ENCODE measurements at regions not wholly inside any gene's neighbourhood (a gene's known extent, or its start where the extent isn't known, plus 50 kb on each side); places are given as distances from the start of the nearest gene placed in this dataset.

DNA sequence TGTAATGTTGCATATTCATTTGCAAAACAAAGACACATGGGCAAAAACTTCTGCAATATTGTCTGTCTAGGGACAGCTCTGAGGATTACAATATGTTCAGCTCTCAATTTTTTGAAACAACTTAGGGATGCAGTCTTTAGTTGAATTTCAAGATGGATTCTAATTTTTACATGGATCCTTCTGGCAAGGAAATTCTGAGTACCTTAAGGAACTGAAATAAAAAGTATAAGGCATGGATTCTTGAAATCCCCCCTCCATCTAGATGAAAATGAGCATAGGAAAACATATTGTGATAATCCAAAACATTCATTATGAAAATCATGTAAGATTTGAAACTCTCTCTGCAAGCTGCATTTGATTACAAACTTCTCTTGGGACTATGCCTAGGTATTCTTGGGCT lies 568.6 kb downstream of the CETN3 start:
- no peaks in the 10 kb centered on the region for H3K4me1 ChIP-seq
- no peaks in the 10 kb centered on the region for H3K79me2 ChIP-seq
- no peak overlapping the region for H3K27ac ChIP-seq

DNA sequence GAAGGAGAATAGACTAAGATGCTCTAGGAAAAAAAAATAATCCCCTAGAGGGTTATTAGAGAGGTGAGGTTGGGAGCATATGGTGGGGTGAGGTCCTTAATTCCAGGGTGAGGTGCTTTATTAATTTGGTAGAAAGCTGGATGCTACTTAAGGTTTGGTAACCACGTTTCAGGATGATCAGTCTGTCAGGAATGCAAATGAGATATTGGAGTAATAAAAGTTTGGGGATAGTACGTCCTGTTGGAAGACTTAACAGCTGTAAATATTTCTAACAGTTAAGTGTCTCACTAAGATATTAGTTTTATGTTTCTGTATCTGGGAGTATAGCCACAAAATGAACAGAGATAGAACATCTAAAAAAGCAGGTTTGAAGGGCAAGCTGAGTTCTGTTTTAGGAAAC lies 578.9 kb downstream of the CETN3 start:
- Histone ChIP-seq H3K36me3 (ENCODE audit: control insufficient read depth, insufficient read depth, low read length) (no peaks in the 10 kb centered on the region), H3K9ac (no peak overlapping the region), H3K27ac (no peak overlapping the region), H2AFZ (no peak overlapping the region), H3K4me1 (no peaks in the 10 kb centered on the region), H3K9me3 (ENCODE audit: control insufficient read depth, low read length) (no peaks in the 10 kb centered on the region), H3K79me2 (no peaks in the 10 kb centered on the region), H3K4me3 (ENCODE audit: low read depth, low read length) (no peak overlapping the region), H3K4me2 (ENCODE audit: low read length) (no peak overlapping the region), H3K27me3 (ENCODE audit: control insufficient read depth, insufficient read depth, low read length) (no peaks in the 10 kb centered on the region)
- TF ChIP-seq, protein P1, sequence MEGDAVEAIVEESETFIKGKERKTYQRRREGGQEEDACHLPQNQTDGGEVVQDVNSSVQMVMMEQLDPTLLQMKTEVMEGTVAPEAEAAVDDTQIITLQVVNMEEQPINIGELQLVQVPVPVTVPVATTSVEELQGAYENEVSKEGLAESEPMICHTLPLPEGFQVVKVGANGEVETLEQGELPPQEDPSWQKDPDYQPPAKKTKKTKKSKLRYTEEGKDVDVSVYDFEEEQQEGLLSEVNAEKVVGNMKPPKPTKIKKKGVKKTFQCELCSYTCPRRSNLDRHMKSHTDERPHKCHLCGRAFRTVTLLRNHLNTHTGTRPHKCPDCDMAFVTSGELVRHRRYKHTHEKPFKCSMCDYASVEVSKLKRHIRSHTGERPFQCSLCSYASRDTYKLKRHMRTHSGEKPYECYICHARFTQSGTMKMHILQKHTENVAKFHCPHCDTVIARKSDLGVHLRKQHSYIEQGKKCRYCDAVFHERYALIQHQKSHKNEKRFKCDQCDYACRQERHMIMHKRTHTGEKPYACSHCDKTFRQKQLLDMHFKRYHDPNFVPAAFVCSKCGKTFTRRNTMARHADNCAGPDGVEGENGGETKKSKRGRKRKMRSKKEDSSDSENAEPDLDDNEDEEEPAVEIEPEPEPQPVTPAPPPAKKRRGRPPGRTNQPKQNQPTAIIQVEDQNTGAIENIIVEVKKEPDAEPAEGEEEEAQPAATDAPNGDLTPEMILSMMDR (IDR thresholded peaks at IDR 0.05): no peak

More for the DNA sequence above, 568.6 kb downstream of the CETN3 start:
- H3K4me2 ChIP-seq (ENCODE audit: low read length): no peak overlapping the region
- H3K36me3 ChIP-seq (ENCODE audit: control insufficient read depth, insufficient read depth, low read length): no peaks in the 10 kb centered on the region
- H3K4me3 ChIP-seq (ENCODE audit: low read depth, low read length): no peak overlapping the region
- no peak overlapping the region for H3K9ac ChIP-seq
- TF ChIP-seq, protein P1 (IDR thresholded peaks at IDR 0.05): no peak
- no peaks in the 10 kb centered on the region for H3K9me3 ChIP-seq (ENCODE audit: control insufficient read depth, low read length)
- H3K27me3 ChIP-seq (ENCODE audit: control insufficient read depth, insufficient read depth, low read length): no peaks in the 10 kb centered on the region
- H2AFZ ChIP-seq: no peak overlapping the region

DNA sequence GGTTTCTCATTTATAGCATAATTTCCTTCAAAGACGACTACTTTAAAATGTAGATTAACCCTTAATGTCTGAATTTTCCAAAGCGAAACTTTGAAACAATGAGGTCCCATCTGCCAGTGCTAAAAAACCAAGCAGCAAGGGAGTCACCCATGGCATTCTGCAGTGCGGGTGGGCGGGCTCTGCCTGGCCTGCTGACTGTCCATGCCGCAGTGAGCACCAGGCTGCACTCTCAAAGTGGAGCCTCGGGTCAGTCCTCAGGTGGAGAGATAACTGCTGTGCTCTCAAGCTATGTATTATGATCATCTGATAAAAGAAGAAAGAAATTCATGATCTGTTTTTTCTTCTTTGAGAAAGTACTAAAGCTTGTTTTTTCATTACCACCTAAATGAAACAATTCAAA lies 581.6 kb downstream of the CETN3 start:
- no peaks in the 10 kb centered on the region for H3K4me1 ChIP-seq
- no peaks in the 10 kb centered on the region for H3K27me3 ChIP-seq (ENCODE audit: control insufficient read depth, insufficient read depth, low read length)
- no peaks in the 10 kb centered on the region for H3K9me3 ChIP-seq (ENCODE audit: control insufficient read depth, low read length)
- H3K9ac ChIP-seq: no peak overlapping the region
- no peak overlapping the region for H3K4me2 ChIP-seq (ENCODE audit: low read length)
- no peaks in the 10 kb centered on the region for H3K79me2 ChIP-seq
- H3K4me3 ChIP-seq (ENCODE audit: low read depth, low read length): no peak overlapping the region
- TF ChIP-seq, protein P1 (IDR thresholded peaks at IDR 0.05): no peak
- H2AFZ ChIP-seq: no peak overlapping the region
- H3K27ac ChIP-seq: no peak overlapping the region
- H3K36me3 ChIP-seq (ENCODE audit: control insufficient read depth, insufficient read depth, low read length): no peaks in the 10 kb centered on the region

DNA sequence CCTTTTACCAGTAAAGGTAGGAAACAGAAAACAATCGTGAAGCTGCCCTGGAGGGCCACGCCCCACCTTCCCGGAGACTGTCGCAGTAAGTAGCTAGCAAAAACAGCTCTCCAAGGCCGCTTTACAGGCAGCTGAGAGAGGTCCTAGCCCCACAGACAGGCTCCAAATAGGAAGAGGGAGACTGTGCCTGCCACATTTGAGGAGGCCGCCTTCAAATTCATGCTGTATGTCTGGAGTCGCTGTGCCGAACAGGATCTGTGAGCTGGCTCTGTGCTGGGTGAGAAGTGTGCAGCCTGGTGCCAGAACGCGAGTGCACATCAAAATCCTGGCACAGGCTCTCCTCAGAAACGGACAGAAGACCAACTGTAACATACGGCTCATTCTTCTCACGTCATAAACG lies 582.2 kb downstream of the CETN3 start:
- no peak overlapping the region for H3K27ac ChIP-seq
- TF ChIP-seq, protein P1 (IDR thresholded peaks at IDR 0.05): no peak
- H3K79me2 ChIP-seq: no peaks in the 10 kb centered on the region

DNA sequence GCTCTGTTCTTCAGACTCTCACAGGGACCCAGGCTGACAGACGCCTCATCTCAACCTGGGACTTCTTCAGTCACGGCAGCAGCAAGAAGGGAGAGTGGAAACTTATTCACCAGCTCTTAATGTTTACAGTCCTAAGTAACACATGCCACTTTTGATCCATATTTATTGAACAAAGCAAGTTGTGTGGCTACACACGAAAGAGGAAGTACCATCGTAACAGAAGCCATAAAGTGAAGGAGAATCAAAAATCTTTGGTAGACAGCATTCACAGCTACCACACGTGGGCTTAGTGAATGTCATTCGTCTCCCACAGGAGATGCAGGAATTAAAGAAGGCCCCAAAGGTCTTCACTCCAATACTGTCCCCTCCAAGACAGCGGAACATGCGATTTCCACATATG lies 582.6 kb downstream of the CETN3 start:
- no peak overlapping the region for H3K27ac ChIP-seq
- no peak overlapping the region for H3K9ac ChIP-seq
- H3K4me2 ChIP-seq (ENCODE audit: low read length): no peak overlapping the region
- no peaks in the 10 kb centered on the region for H3K36me3 ChIP-seq (ENCODE audit: control insufficient read depth, insufficient read depth, low read length)
- H3K27me3 ChIP-seq (ENCODE audit: control insufficient read depth, insufficient read depth, low read length): no peaks in the 10 kb centered on the region
- no peaks in the 10 kb centered on the region for H3K79me2 ChIP-seq
- H3K9me3 ChIP-seq (ENCODE audit: control insufficient read depth, low read length): no peaks in the 10 kb centered on the region
- H2AFZ ChIP-seq: no peak overlapping the region
- TF ChIP-seq, protein P1 (IDR thresholded peaks at IDR 0.05): no peak
- no peaks in the 10 kb centered on the region for H3K4me1 ChIP-seq
- H3K4me3 ChIP-seq (ENCODE audit: low read depth, low read length): no peak overlapping the region

More for the DNA sequence above, 582.2 kb downstream of the CETN3 start:
- no peaks in the 10 kb centered on the region for H3K27me3 ChIP-seq (ENCODE audit: control insufficient read depth, insufficient read depth, low read length)
- no peak overlapping the region for H3K9ac ChIP-seq
- no peaks in the 10 kb centered on the region for H3K36me3 ChIP-seq (ENCODE audit: control insufficient read depth, insufficient read depth, low read length)
- H3K9me3 ChIP-seq (ENCODE audit: control insufficient read depth, low read length): no peaks in the 10 kb centered on the region
- no peak overlapping the region for H2AFZ ChIP-seq
- no peak overlapping the region for H3K4me2 ChIP-seq (ENCODE audit: low read length)
- no peaks in the 10 kb centered on the region for H3K4me1 ChIP-seq
- H3K4me3 ChIP-seq (ENCODE audit: low read depth, low read length): no peak overlapping the region

Data from parathyroid adenoma (tissue), 2 donors.